T-cell (primary cell): ENCODE measurements at regions not wholly inside any gene's neighbourhood (a gene's known extent, or its start where the extent isn't known, plus 50 kb on each side); places are given as distances from the start of the nearest gene placed in this dataset.
"Not testable (repeated sequence)": the region's sequence is repeated elsewhere in the genome, so short reads cannot be mapped to it uniquely, and the experiment has no call there.

Experiments used
- ATAC-seq, 4 experiments: fragments of 200-7000 bp in 3 of 4; fragments of 150-1000 bp in 1 of 4; cut with Tn5 transposase; replicated peaks in 1 of 4; 1 replicate in 3 of 4; 2 replicates in 1 of 4; pipeline ENCODE4 v1.10.0; 2021; ENCODE audit warnings: moderate library complexity in 3 of 4, mild to moderate bottlenecking in 2 of 4, moderate number of reproducible peaks in 1 of 4
- CTCF ChIA-PET, 2 donors: fragments of 300-600 bp; sonication (Branson Sonifier 250); formaldehyde crosslinking; loops; one replicate each; lab custom pipeline; 2022; ENCODE audit warnings: antibody characterized with exemption in 2 of 2; lab: Charles Lee
- POLR2A ChIA-PET, 2 donors: fragments of 300-600 bp; sonication (Branson Sonifier 250); formaldehyde crosslinking; loops; one replicate each; lab custom pipeline; 2022; ENCODE audit warnings: antibody characterized with exemption in 2 of 2; lab: Charles Lee
- DNase-seq, 35 experiments: peaks; one replicate each; pipeline versions ENCODE4 v3.0.0 to v3.0.0-alpha.2; 2013 to 2023
- H3K27ac ChIP-seq: one replicate; pipeline ENCODE4 v1.5.1; 2013; ENCODE audit warnings: low read length
- H3K27me3 ChIP-seq, 2 experiments: replicated peaks in 1 of 2; 1 replicate in 1 of 2; 2 replicates in 1 of 2; pipeline versions ENCODE4 v1.6.1 to v1.7.0; 2013; ENCODE audit warnings: low read length in 1 of 2, mixed read lengths in 1 of 2; ENCODE audit not compliant: control insufficient read depth in 2 of 2, insufficient read depth in 2 of 2; ENCODE audit errors: extremely low read depth in 1 of 2
- H3K36me3 ChIP-seq, 2 donors: 1 replicate in 1 of 2; 2 replicates in 1 of 2; pipeline versions ENCODE4 v1.6.1 to v1.7.0; 2013; ENCODE audit warnings: low read length in 1 of 2; ENCODE audit not compliant: control insufficient read depth in 2 of 2, insufficient read depth in 1 of 2; ENCODE audit errors: extremely low read depth in 1 of 2
- H3K4me1 ChIP-seq, 2 experiments: 1 replicate in 1 of 2; 2 replicates in 1 of 2; pipeline versions ENCODE4 v1.6.1 to v1.7.0; 2013; ENCODE audit warnings: low read length in 2 of 2, mixed read lengths in 1 of 2; ENCODE audit not compliant: insufficient read depth in 2 of 2, control insufficient read depth in 1 of 2; ENCODE audit errors: extremely low read depth in 1 of 2
- H3K4me3 ChIP-seq, 2 donors: 1 replicate in 1 of 2; 2 replicates in 1 of 2; pipeline versions ENCODE4 v1.5.1 to v1.7.0; 2013; ENCODE audit warnings: mild to moderate bottlenecking in 2 of 2, low read length in 1 of 2, moderate library complexity in 1 of 2; ENCODE audit not compliant: control insufficient read depth in 1 of 2; ENCODE audit errors: extremely low read depth in 1 of 2
- H3K9me3 ChIP-seq: 2 replicates; pipeline ENCODE4 v1.7.0; 2013
- H3K27ac Mint-ChIP-seq, 2 donors: one replicate each; pipeline ENCODE4 v1.8.0; 2020 to 2021; ENCODE audit warnings: mild to moderate bottlenecking in 2 of 2, mixed read lengths in 2 of 2
- H3K27me3 Mint-ChIP-seq, 2 donors: one replicate each; pipeline ENCODE4 v1.8.0; 2021 to 2022; ENCODE audit warnings: mixed read lengths in 2 of 2
- H3K36me3 Mint-ChIP-seq: one replicate; pipeline ENCODE4 v1.8.0; 2021; ENCODE audit warnings: mixed read lengths
- H3K4me1 Mint-ChIP-seq, 3 donors: one replicate each; pipeline ENCODE4 v1.8.0; 2020 to 2022; ENCODE audit warnings: mixed read lengths in 3 of 3, mild to moderate bottlenecking in 1 of 3
- H3K4me3 Mint-ChIP-seq, 3 donors: one replicate each; pipeline ENCODE4 v1.8.0; 2020 to 2022; ENCODE audit warnings: mild to moderate bottlenecking in 3 of 3, mixed read lengths in 3 of 3, moderate library complexity in 3 of 3
- H3K9me3 Mint-ChIP-seq, 3 donors: one replicate each; pipeline ENCODE4 v1.8.0; 2020 to 2022; ENCODE audit warnings: mixed read lengths in 3 of 3
- WGBS: methylation state at CpG from one replicate; pipeline ENCODE4 v1.1.5; 2013; ENCODE audit warnings: missing lambda C conversion rate; ENCODE audit not compliant: insufficient coverage; 5-methylcytosine and 5-hydroxymethylcytosine counted together

GRCh38 chr2:130289780-130290179 lies 52.9 kb upstream of the IMP4 start:
- Histone ChIP-seq H3K27me3 (peaks cover 0 to 24% of the 10 kb centered on the region in 2 experiments), H3K4me1 (no peaks in the 10 kb centered on the region), H3K9me3 (no peaks in the 10 kb centered on the region), H3K27ac (no peak overlapping the region), H3K36me3 (no peaks in the 10 kb centered on the region), H3K4me3 (no peak overlapping the region)
- H3K27ac Mint-ChIP-seq: no peak overlapping the region
- WGBS: no CpG with 5 or more reads among the region's 1 CpG
- DNase-seq (no peak), ATAC-seq (no peak)
- CTCF ChIA-PET: no interaction called here
- POLR2A ChIA-PET: no interaction called here
- H3K9me3 Mint-ChIP-seq: no peaks in the 10 kb centered on the region
- H3K4me1 Mint-ChIP-seq: no peaks in the 10 kb centered on the region
- no peaks in the 10 kb centered on the region for H3K36me3 Mint-ChIP-seq
- no peak overlapping the region for H3K4me3 Mint-ChIP-seq
- H3K27me3 Mint-ChIP-seq: peaks cover 13 to 22% of the 10 kb centered on the region in 2 donors

- Mint-ChIP-seq H3K9me3 (no peaks in the 10 kb centered on the region), H3K4me1 (no peaks in the 10 kb centered on the region), H3K27ac (no peak overlapping the region), H3K4me3 (no peak overlapping the region), H3K36me3 (no peaks in the 10 kb centered on the region), H3K27me3 (peaks cover 2 to 17% of the 10 kb centered on the region in 2 donors)
- H3K27ac ChIP-seq: no peak overlapping the region
- no peak overlapping the region for H3K4me3 ChIP-seq
- POLR2A ChIA-PET: no interaction called here
- H3K9me3 ChIP-seq: no peaks in the 10 kb centered on the region
- peaks cover 0 to 30% of the 10 kb centered on the region in 2 experiments for H3K27me3 ChIP-seq
- CTCF ChIA-PET: no interaction called here
- H3K36me3 ChIP-seq: no peaks in the 10 kb centered on the region
- WGBS: 77% methylated on average over 46 of the region's 56 CpGs
- DNase-seq (no peak), ATAC-seq (no peak)
- no peaks in the 10 kb centered on the region for H3K4me1 ChIP-seq
Measured at GRCh38 chr2:130288467-130289403, 54.0 kb upstream of the IMP4 start.

GRCh38 chr2:130287656-130288026 lies 55.1 kb upstream of the IMP4 start:
- Histone ChIP-seq H3K9me3 (no peaks in the 10 kb centered on the region), H3K4me1 (no peaks in the 10 kb centered on the region), H3K36me3 (no peaks in the 10 kb centered on the region), H3K27ac (no peak overlapping the region), H3K27me3 (peaks cover 0 to 30% of the 10 kb centered on the region in 2 experiments), H3K4me3 (no peak overlapping the region)
- no peak overlapping the region for H3K4me3 Mint-ChIP-seq
- CTCF ChIA-PET: no interaction called here
- POLR2A ChIA-PET: no interaction called here
- WGBS: 17% methylated on average over 14 of the region's 14 CpGs
- ATAC-seq (no peak), DNase-seq (no peak)
- H3K9me3 Mint-ChIP-seq: no peaks in the 10 kb centered on the region
- H3K27me3 Mint-ChIP-seq: peaks cover 0 to 15% of the 10 kb centered on the region in 2 donors
- H3K36me3 Mint-ChIP-seq: no peaks in the 10 kb centered on the region
- no peaks in the 10 kb centered on the region for H3K4me1 Mint-ChIP-seq
- H3K27ac Mint-ChIP-seq: no peak overlapping the region

GRCh38 chr2:130286983-130287655 lies 55.6 kb upstream of the IMP4 start:
- no peaks in the 10 kb centered on the region for H3K9me3 ChIP-seq
- ATAC-seq (no peak), DNase-seq (no peak)
- H3K27me3 ChIP-seq: peaks cover 0 to 30% of the 10 kb centered on the region in 2 experiments
- no peaks in the 10 kb centered on the region for H3K36me3 ChIP-seq
- no peaks in the 10 kb centered on the region for H3K4me1 ChIP-seq
- Mint-ChIP-seq H3K27ac (no peak overlapping the region), H3K27me3 (peaks cover 0 to 12% of the 10 kb centered on the region in 2 donors), H3K9me3 (no peaks in the 10 kb centered on the region), H3K4me3 (no peak overlapping the region), H3K36me3 (no peaks in the 10 kb centered on the region), H3K4me1 (no peaks in the 10 kb centered on the region)
- H3K4me3 ChIP-seq: no peak overlapping the region
- 87% methylated on average over 35 of the region's 35 CpGs for WGBS
- H3K27ac ChIP-seq: no peak overlapping the region
- POLR2A ChIA-PET: no interaction called here
- CTCF ChIA-PET: no interaction called here

- H3K36me3 ChIP-seq, H3K27ac ChIP-seq, H3K9me3 ChIP-seq, H3K4me1 ChIP-seq, H3K4me1 Mint-ChIP-seq, DNase-seq, CTCF ChIA-PET, POLR2A ChIA-PET, H3K4me3 ChIP-seq, H3K4me3 Mint-ChIP-seq, H3K36me3 Mint-ChIP-seq, ATAC-seq, H3K27ac Mint-ChIP-seq, H3K9me3 Mint-ChIP-seq: not testable (repeated sequence)
- peaks cover 0 to 30% of the 10 kb centered on the region in 2 experiments for H3K27me3 ChIP-seq
- H3K27me3 Mint-ChIP-seq: peaks cover 0 to 15% of the 10 kb centered on the region in 2 donors
- WGBS: no CpG with 5 or more reads among the region's 7 CpGs
Measured at GRCh38 chr2:130283341-130283869, 59.3 kb upstream of the IMP4 start.

GRCh38 chr2:130279551-130279950 lies 63.1 kb upstream of the IMP4 start:
- H3K9me3 Mint-ChIP-seq, CTCF ChIA-PET, H3K4me3 ChIP-seq, DNase-seq, ATAC-seq, H3K27me3 Mint-ChIP-seq, H3K36me3 Mint-ChIP-seq, H3K4me1 ChIP-seq, H3K4me1 Mint-ChIP-seq, H3K4me3 Mint-ChIP-seq, H3K27ac Mint-ChIP-seq, H3K27ac ChIP-seq, H3K36me3 ChIP-seq, H3K9me3 ChIP-seq, H3K27me3 ChIP-seq: not testable (repeated sequence)
- POLR2A ChIA-PET: interaction anchor here in 1 of 2 donors (0.5 kb wide), 1 partner anchor 35 kb away, joined by 4 read pairs; no protein-coding TSS in a partner anchor
- 88% methylated on average over 5 of the region's 8 CpGs for WGBS
